ENCODE measurements at regions not wholly inside any gene's neighbourhood (a gene's known extent, or its start where the extent isn't known, plus 50 kb on each side); places are given as distances from the start of the nearest gene placed in this dataset.

GRCh38 chr13:107413005-107413404, 802.3 kb downstream of the LIG4 start:
- no peak for ATAC-seq (ENCODE audit: low read depth in 2 of 2)
- Mint-ChIP-seq H3K4me1 (no peaks in the 10 kb centered on the region), H3K36me3 (no peaks in the 10 kb centered on the region)

GRCh38 chr13:107407074-107407473, 808.3 kb downstream of the LIG4 start:
- no peak for DNase-seq
- H3K4me3 Mint-ChIP-seq: no peak overlapping the region

More at GRCh38 chr13:107413005-107413404, 802.3 kb downstream of the LIG4 start:
- Mint-ChIP-seq H3K4me3 (no peak overlapping the region), H3K27me3 (no peaks in the 10 kb centered on the region), H3K27ac (no peak overlapping the region), H3K9me3 (peaks cover 0 to 12% (median 4%) of the 10 kb centered on the region in 7 donors)
- DNase-seq: no peak

GRCh38 chr13:107395927-107396662, 819.2 kb downstream of the LIG4 start:
- Mint-ChIP-seq H3K36me3 (no peaks in the 10 kb centered on the region), H3K4me1 (no peaks in the 10 kb centered on the region), H3K4me3 (no peak overlapping the region), H3K27me3 (no peaks in the 10 kb centered on the region), H3K9me3 (peaks cover 0 to 11% (median 0%) of the 10 kb centered on the region in 7 donors), H3K27ac (no peak overlapping the region)
- no peak for ATAC-seq (ENCODE audit: low read depth in 2 of 2)
- no peak for DNase-seq

More at GRCh38 chr13:107407074-107407473, 808.3 kb downstream of the LIG4 start:
- peaks cover 0 to 5% (median 2%) of the 10 kb centered on the region in 7 donors for H3K9me3 Mint-ChIP-seq
- no peaks in the 10 kb centered on the region for H3K4me1 Mint-ChIP-seq
- no peak for ATAC-seq (ENCODE audit: low read depth in 2 of 2)
- H3K36me3 Mint-ChIP-seq: no peaks in the 10 kb centered on the region
- H3K27me3 Mint-ChIP-seq: no peaks in the 10 kb centered on the region
- no peak overlapping the region for H3K27ac Mint-ChIP-seq

- H3K27me3 Mint-ChIP-seq: no peaks in the 10 kb centered on the region
- no peak overlapping the region for H3K4me3 Mint-ChIP-seq
- DNase-seq (no peak), ATAC-seq (ENCODE audit: low read depth in 2 of 2) (no peak)
- H3K27ac Mint-ChIP-seq: no peak overlapping the region
- no peaks in the 10 kb centered on the region for H3K4me1 Mint-ChIP-seq
- H3K36me3 Mint-ChIP-seq: no peaks in the 10 kb centered on the region
- H3K9me3 Mint-ChIP-seq: peaks cover 0 to 7% (median 0%) of the 10 kb centered on the region in 7 donors
Observed at GRCh38 chr13:107392205-107392604, 823.1 kb downstream of the LIG4 start.

- H3K4me1 Mint-ChIP-seq: no peaks in the 10 kb centered on the region
- H3K27me3 Mint-ChIP-seq: no peaks in the 10 kb centered on the region
- no peak overlapping the region for H3K27ac Mint-ChIP-seq
- peaks cover 0 to 7% (median 0%) of the 10 kb centered on the region in 7 donors for H3K9me3 Mint-ChIP-seq
- DNase-seq (no peak), ATAC-seq (ENCODE audit: low read depth in 2 of 2) (no peak)
- no peak overlapping the region for H3K4me3 Mint-ChIP-seq
- no peaks in the 10 kb centered on the region for H3K36me3 Mint-ChIP-seq
Observed at GRCh38 chr13:107387525-107387924, 819.6 kb upstream of the ARGLU1 start.

- Mint-ChIP-seq H3K27me3 (no peaks in the 10 kb centered on the region), H3K4me3 (no peak overlapping the region)
- no peak for ATAC-seq (ENCODE audit: low read depth in 2 of 2)
Observed at GRCh38 chr13:107379407-107380155, 811.6 kb upstream of the ARGLU1 start.

GRCh38 chr13:107376341-107377125, 808.6 kb upstream of the ARGLU1 start:
- Mint-ChIP-seq H3K9me3 (peaks cover 0 to 5% (median 0%) of the 10 kb centered on the region in 7 donors), H3K27ac (peak overlapping the region in 1 of 6 donors; percentile 36), H3K36me3 (no peaks in the 10 kb centered on the region), H3K4me3 (peak overlapping the region in 1 of 8 donors; percentile 50), H3K27me3 (no peaks in the 10 kb centered on the region), H3K4me1 (no peaks in the 10 kb centered on the region)
- DNase-seq: no peak
- ATAC-seq (ENCODE audit: low read depth in 2 of 2): no peak

More at GRCh38 chr13:107379407-107380155, 811.6 kb upstream of the ARGLU1 start:
- no peak for DNase-seq
- Mint-ChIP-seq H3K36me3 (no peaks in the 10 kb centered on the region), H3K4me1 (no peaks in the 10 kb centered on the region), H3K9me3 (peaks cover 0 to 7% (median 0%) of the 10 kb centered on the region in 7 donors), H3K27ac (peak overlapping the region in 1 of 6 donors; percentile 1)

- ATAC-seq (ENCODE audit: low read depth in 2 of 2) (no peak), DNase-seq (no peak)
- Mint-ChIP-seq H3K27me3 (no peaks in the 10 kb centered on the region), H3K4me3 (no peak overlapping the region), H3K4me1 (no peaks in the 10 kb centered on the region), H3K9me3 (peaks cover 0 to 5% (median 0%) of the 10 kb centered on the region in 7 donors), H3K36me3 (no peaks in the 10 kb centered on the region), H3K27ac (no peak overlapping the region)
Observed at GRCh38 chr13:107375701-107376340, 807.9 kb upstream of the ARGLU1 start.

- no peaks in the 10 kb centered on the region for H3K27me3 Mint-ChIP-seq
- no peak for DNase-seq
- H3K36me3 Mint-ChIP-seq: no peaks in the 10 kb centered on the region
- no peaks in the 10 kb centered on the region for H3K4me1 Mint-ChIP-seq
- H3K27ac Mint-ChIP-seq: no peak overlapping the region
- peaks cover 0 to 5% (median 0%) of the 10 kb centered on the region in 7 donors for H3K9me3 Mint-ChIP-seq
- H3K4me3 Mint-ChIP-seq: no peak overlapping the region
- ATAC-seq (ENCODE audit: low read depth in 2 of 2): no peak
Observed at GRCh38 chr13:107374038-107374437, 806.1 kb upstream of the ARGLU1 start.

- no peak for DNase-seq
- H3K4me3 Mint-ChIP-seq: no peak overlapping the region
- no peaks in the 10 kb centered on the region for H3K36me3 Mint-ChIP-seq
Observed at GRCh38 chr13:107373551-107373950, 805.6 kb upstream of the ARGLU1 start.

GRCh38 chr13:107370015-107370785, 802.3 kb upstream of the ARGLU1 start:
- ATAC-seq (ENCODE audit: low read depth in 2 of 2): no peak
- no peaks in the 10 kb centered on the region for H3K36me3 Mint-ChIP-seq
- peaks cover 0 to 10% (median 2%) of the 10 kb centered on the region in 7 donors for H3K9me3 Mint-ChIP-seq
- H3K27ac Mint-ChIP-seq: no peak overlapping the region
- H3K4me1 Mint-ChIP-seq: no peaks in the 10 kb centered on the region
- no peaks in the 10 kb centered on the region for H3K27me3 Mint-ChIP-seq
- DNase-seq: no peak
- H3K4me3 Mint-ChIP-seq: no peak overlapping the region

More at GRCh38 chr13:107373551-107373950, 805.6 kb upstream of the ARGLU1 start:
- no peaks in the 10 kb centered on the region for H3K27me3 Mint-ChIP-seq
- H3K9me3 Mint-ChIP-seq: peaks cover 0 to 8% (median 2%) of the 10 kb centered on the region in 7 donors
- H3K4me1 Mint-ChIP-seq: no peaks in the 10 kb centered on the region
- no peak overlapping the region for H3K27ac Mint-ChIP-seq
- no peak for ATAC-seq (ENCODE audit: low read depth in 2 of 2)

- Mint-ChIP-seq H3K9me3 (peaks cover 0 to 12% (median 3%) of the 10 kb centered on the region in 7 donors), H3K4me3 (no peak overlapping the region), H3K27ac (no peak overlapping the region), H3K4me1 (no peaks in the 10 kb centered on the region), H3K36me3 (no peaks in the 10 kb centered on the region), H3K27me3 (no peaks in the 10 kb centered on the region)
- DNase-seq (no peak), ATAC-seq (ENCODE audit: low read depth in 2 of 2) (no peak)
Observed at GRCh38 chr13:107367258-107367657, 799.3 kb upstream of the ARGLU1 start.
